H9 (cell line): ENCODE measurements at regions not wholly inside any gene's neighbourhood (a gene's known extent, or its start where the extent isn't known, plus 50 kb on each side); places are given as distances from the start of the nearest gene placed in this dataset.

Experiments
- DNase-seq: peaks from one replicate; pipeline ENCODE4 v3.0.0-alpha.2; 2017
- H2AFZ ChIP-seq: one replicate; pipeline ENCODE4 v1.6.1; 2013; ENCODE audit warnings: mild to moderate bottlenecking, low read length, control low read depth, moderate library complexity
- H2AK5ac ChIP-seq: 2 replicates; pipeline ENCODE4 v1.6.1; 2013; ENCODE audit warnings: low read length, control low read depth, mixed read lengths; ENCODE audit not compliant: insufficient read length
- H2BK120ac ChIP-seq: one replicate; pipeline ENCODE4 v1.6.1; 2013; ENCODE audit warnings: low read depth, mild to moderate bottlenecking, low read length, control low read depth, inconsistent platforms; ENCODE audit not compliant: poor library complexity, severe bottlenecking
- H2BK12ac ChIP-seq: 2 replicates; pipeline ENCODE4 v1.6.1; 2013; ENCODE audit warnings: low read length, control low read depth, mixed read lengths, low read depth; ENCODE audit not compliant: insufficient read length
- H2BK15ac ChIP-seq: 2 replicates; pipeline ENCODE4 v1.6.1; 2013; ENCODE audit warnings: low read depth, low read length, control low read depth
- H2BK20ac ChIP-seq: one replicate; pipeline ENCODE4 v1.6.1; 2013; ENCODE audit warnings: low read depth, mild to moderate bottlenecking, low read length, control low read depth, inconsistent platforms; ENCODE audit not compliant: poor library complexity, severe bottlenecking
- H2BK5ac ChIP-seq: 2 replicates; pipeline ENCODE4 v1.6.1; 2013; ENCODE audit warnings: low read length, control low read depth, mixed read lengths; ENCODE audit not compliant: insufficient read length
- H3K14ac ChIP-seq: 2 replicates; pipeline ENCODE4 v1.6.1; 2013; ENCODE audit warnings: low read length, control low read depth; ENCODE audit not compliant: insufficient read depth
- H3K18ac ChIP-seq: 2 replicates; pipeline ENCODE4 v1.6.1; 2013; ENCODE audit warnings: low read depth, mild to moderate bottlenecking, mixed read lengths, low read length, control low read depth; ENCODE audit not compliant: insufficient read length
- H3K23ac ChIP-seq: 2 replicates; pipeline ENCODE4 v1.6.1; 2013; ENCODE audit warnings: low read length, control low read depth, mixed read lengths, low read depth; ENCODE audit not compliant: insufficient read length
- H3K23me2 ChIP-seq: 2 replicates; pipeline ENCODE4 v1.6.1; 2013; ENCODE audit warnings: low read depth, mild to moderate bottlenecking, mixed read lengths, low read length, control low read depth; ENCODE audit not compliant: insufficient read length, poor library complexity, severe bottlenecking
- H3K27ac ChIP-seq: 2 replicates; pipeline ENCODE4 v1.5.1; 2013; ENCODE audit warnings: low read length, control low read depth, mixed read lengths, low read depth; ENCODE audit not compliant: insufficient read length
- H3K27me3 ChIP-seq: 2 replicates; pipeline ENCODE4 v1.6.1; 2013; ENCODE audit warnings: low read length, control low read depth, inconsistent platforms; ENCODE audit not compliant: insufficient read depth
- H3K4ac ChIP-seq: 2 replicates; pipeline ENCODE4 v1.6.1; 2013; ENCODE audit warnings: low read depth, mild to moderate bottlenecking, control low read depth, inconsistent platforms, low read length, moderate library complexity
- H3K4me1 ChIP-seq: 2 replicates; pipeline ENCODE4 v1.6.1; 2013; ENCODE audit warnings: low read length, control low read depth, inconsistent platforms; ENCODE audit not compliant: insufficient read depth
- H3K4me2 ChIP-seq: 2 replicates; pipeline ENCODE4 v1.6.1; 2013; ENCODE audit warnings: low read length, control low read depth, mixed read lengths; ENCODE audit not compliant: insufficient read length, insufficient read depth
- H3K56ac ChIP-seq: 2 replicates; pipeline ENCODE4 v1.6.1; 2013; ENCODE audit warnings: low read depth, mild to moderate bottlenecking, mixed read lengths, low read length, control low read depth; ENCODE audit not compliant: insufficient read length
- H3K79me1 ChIP-seq: 2 replicates; pipeline ENCODE4 v1.6.1; 2013; ENCODE audit warnings: low read depth, mild to moderate bottlenecking, moderate library complexity, low read length, control low read depth, inconsistent platforms; ENCODE audit not compliant: insufficient read depth, poor library complexity, severe bottlenecking
- H3K79me2 ChIP-seq: 2 replicates; pipeline ENCODE4 v1.6.1; 2013; ENCODE audit warnings: low read length, control low read depth, inconsistent platforms; ENCODE audit not compliant: insufficient read depth
- H3K9ac ChIP-seq: 2 replicates; pipeline ENCODE4 v1.6.1; 2013; ENCODE audit warnings: low read length, control low read depth, mixed read lengths; ENCODE audit not compliant: insufficient read length; ENCODE audit errors: extremely low read depth
- H3K9me3 ChIP-seq: one replicate; pipeline ENCODE4 v1.6.1; 2013; ENCODE audit warnings: low read depth, low read length, inconsistent platforms; ENCODE audit not compliant: control insufficient read depth
- H3T11ph ChIP-seq: one replicate; pipeline ENCODE4 v1.6.1; 2013; ENCODE audit warnings: mild to moderate bottlenecking, low read length, control low read depth, inconsistent platforms
- H4K20me1 ChIP-seq: one replicate; pipeline ENCODE4 v1.6.1; 2013; ENCODE audit not compliant: control insufficient read depth, insufficient read length, insufficient read depth
- H4K5ac ChIP-seq: 2 replicates; pipeline ENCODE4 v1.6.1; 2013; ENCODE audit warnings: low read depth, mild to moderate bottlenecking, mixed read lengths, low read length, control low read depth; ENCODE audit not compliant: insufficient read length
- H4K8ac ChIP-seq: replicated peaks from 2 replicates; pipeline ENCODE4 v1.6.1; 2013; ENCODE audit warnings: low read length, control low read depth, mixed read lengths, low read depth; ENCODE audit not compliant: insufficient read length
- H4K91ac ChIP-seq: 2 replicates; pipeline ENCODE4 v1.6.1; 2013; ENCODE audit warnings: low read depth, mild to moderate bottlenecking, moderate library complexity, mixed read lengths, low read length, control low read depth; ENCODE audit not compliant: insufficient read length
- H3K27ac Mint-ChIP-seq, 3 experiments: 2 replicates in 2 of 3; 3 replicates in 1 of 3; pipeline ENCODE4 v1.8.0; 2020 to 2021; ENCODE audit warnings: mixed read lengths in 3 of 3, mild to moderate bottlenecking in 1 of 3, moderate library complexity in 1 of 3
- H3K27me3 Mint-ChIP-seq: 2 replicates; pipeline ENCODE4 v1.8.0; 2021; ENCODE audit warnings: low read depth, mild to moderate bottlenecking, moderate library complexity, mixed read lengths
- H3K36me3 Mint-ChIP-seq, 3 experiments: 2 replicates in 2 of 3; 3 replicates in 1 of 3; pipeline ENCODE4 v1.8.0; 2020 to 2021; ENCODE audit warnings: low read depth in 3 of 3, mixed read lengths in 3 of 3; ENCODE audit not compliant: insufficient read depth in 1 of 3
- H3K4me1 Mint-ChIP-seq, 2 experiments: 2 replicates each; pipeline ENCODE4 v1.8.0; 2020; ENCODE audit warnings: mixed read lengths in 2 of 2
- H3K4me3 Mint-ChIP-seq, 2 experiments: 2 replicates in 1 of 2; 3 replicates in 1 of 2; pipeline ENCODE4 v1.8.0; 2020 to 2021; ENCODE audit warnings: mild to moderate bottlenecking in 2 of 2, mixed read lengths in 2 of 2, moderate library complexity in 1 of 2
- H3K9me3 Mint-ChIP-seq, 2 experiments: 2 replicates in 1 of 2; 3 replicates in 1 of 2; pipeline ENCODE4 v1.8.0; 2020; ENCODE audit warnings: mild to moderate bottlenecking in 2 of 2, mixed read lengths in 2 of 2, moderate library complexity in 1 of 2
- WGBS: extraction: QIAGEN DNeasy Blood & Tissue Kit; methylation state at CpG from one replicate; pipeline ENCODE4 v1.1.7; 2013; ENCODE audit warnings: missing lambda C conversion rate, low lambda C conversion rate, mixed read lengths; ENCODE audit not compliant: insufficient read length; ENCODE audit errors: extremely low coverage; 5-methylcytosine and 5-hydroxymethylcytosine counted together
- TF ChIP-seq, protein P1 (sequence below): fragments of 200-600 bp; sonication (generic); conservative IDR thresholded peaks from 3 replicates; pipeline ENCODE4 v1.8.0; 2021; ENCODE audit warnings: antibody characterized with exemption, mild to moderate bottlenecking

DNA sequence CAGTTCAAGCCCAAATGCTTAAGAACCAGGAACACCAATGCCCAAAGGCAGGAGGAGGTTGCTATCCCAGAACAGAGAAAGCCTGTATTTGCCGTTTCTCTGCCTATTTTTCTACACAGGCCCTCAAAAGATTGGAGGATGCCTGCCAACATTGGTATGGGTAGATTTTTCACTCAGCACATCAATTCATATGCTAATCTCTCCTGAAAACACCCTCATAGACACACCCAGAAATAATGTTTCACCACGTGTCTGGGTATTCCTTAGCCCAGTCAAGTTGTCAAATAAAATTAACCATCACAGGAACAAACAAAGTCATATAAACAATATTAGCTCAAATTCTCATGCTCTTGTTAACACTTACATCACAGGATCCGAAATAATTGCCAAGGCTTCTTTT lies 121.9 kb downstream of the RGS21 start:
- Mint-ChIP-seq H3K36me3 (no peaks in the 10 kb centered on the region), H3K4me3 (no peak overlapping the region), H3K27me3 (no peaks in the 10 kb centered on the region; the same call in none of the 2 replicates), H3K9me3 (no peaks in the 10 kb centered on the region; a peak in 1 of 5 replicates), H3K4me1 (peaks cover 0 to 2% of the 10 kb centered on the region in 2 experiments; a peak in 1 of 4 replicates), H3K27ac (no peak overlapping the region)
- no peaks in the 10 kb centered on the region for H3K79me2 ChIP-seq
- H3K4me2 ChIP-seq: no peak overlapping the region
- H2BK12ac ChIP-seq: no peak overlapping the region
- H3K14ac ChIP-seq: no peak overlapping the region
- H3K23me2 ChIP-seq: no peaks in the 10 kb centered on the region
- TF ChIP-seq, protein P1, sequence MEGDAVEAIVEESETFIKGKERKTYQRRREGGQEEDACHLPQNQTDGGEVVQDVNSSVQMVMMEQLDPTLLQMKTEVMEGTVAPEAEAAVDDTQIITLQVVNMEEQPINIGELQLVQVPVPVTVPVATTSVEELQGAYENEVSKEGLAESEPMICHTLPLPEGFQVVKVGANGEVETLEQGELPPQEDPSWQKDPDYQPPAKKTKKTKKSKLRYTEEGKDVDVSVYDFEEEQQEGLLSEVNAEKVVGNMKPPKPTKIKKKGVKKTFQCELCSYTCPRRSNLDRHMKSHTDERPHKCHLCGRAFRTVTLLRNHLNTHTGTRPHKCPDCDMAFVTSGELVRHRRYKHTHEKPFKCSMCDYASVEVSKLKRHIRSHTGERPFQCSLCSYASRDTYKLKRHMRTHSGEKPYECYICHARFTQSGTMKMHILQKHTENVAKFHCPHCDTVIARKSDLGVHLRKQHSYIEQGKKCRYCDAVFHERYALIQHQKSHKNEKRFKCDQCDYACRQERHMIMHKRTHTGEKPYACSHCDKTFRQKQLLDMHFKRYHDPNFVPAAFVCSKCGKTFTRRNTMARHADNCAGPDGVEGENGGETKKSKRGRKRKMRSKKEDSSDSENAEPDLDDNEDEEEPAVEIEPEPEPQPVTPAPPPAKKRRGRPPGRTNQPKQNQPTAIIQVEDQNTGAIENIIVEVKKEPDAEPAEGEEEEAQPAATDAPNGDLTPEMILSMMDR: no peak
- H3T11ph ChIP-seq: no peak overlapping the region
- no peak overlapping the region for H2BK20ac ChIP-seq
- H3K27me3 ChIP-seq: no peaks in the 10 kb centered on the region
- H3K27ac ChIP-seq: no peak overlapping the region
- H3K18ac ChIP-seq: no peak overlapping the region
- H2BK120ac ChIP-seq: no peak overlapping the region
- H4K8ac ChIP-seq: no peak overlapping the region
- no peak overlapping the region for H3K4ac ChIP-seq
- no peak overlapping the region for H2BK15ac ChIP-seq
- H3K23ac ChIP-seq: no peak overlapping the region
- H2AK5ac ChIP-seq: no peak overlapping the region
- no peaks in the 10 kb centered on the region for H4K20me1 ChIP-seq
- H3K79me1 ChIP-seq: no peaks in the 10 kb centered on the region
- no peak overlapping the region for H4K91ac ChIP-seq
- no peak overlapping the region for H4K5ac ChIP-seq
- H2BK5ac ChIP-seq: no peak overlapping the region
- DNase-seq: no peak
- H3K4me1 ChIP-seq: no peaks in the 10 kb centered on the region; the same call in 1 of the 2 replicates
- no peaks in the 10 kb centered on the region for H3K9me3 ChIP-seq
- no peak overlapping the region for H3K9ac ChIP-seq
- no peak overlapping the region for H2AFZ ChIP-seq
- no peak overlapping the region for H3K56ac ChIP-seq
- no CpG with 5 or more reads among the region's 3 CpGs for WGBS
